Upper lobe of right lung (tissue), 1 donor: ENCODE measurements at regions not wholly inside any gene's neighbourhood (a gene's known extent, or its start where the extent isn't known, plus 50 kb on each side); places are given as distances from the start of the nearest gene placed in this dataset.

Source experiments
- ATAC-seq: fragments of 200-7000 bp; cut with Tn5 transposase; one replicate; pipeline ENCODE4 v1.9.1; 2020; ENCODE audit warnings: mild to moderate bottlenecking, moderate library complexity
- DNase-seq: peaks from one replicate; pipeline ENCODE4 v3.0.0-alpha.2; 2020
- H3K27ac ChIP-seq: fragments of 200-600 bp; one replicate; pipeline ENCODE4 v1.8.0; 2022
- H3K27me3 ChIP-seq: fragments of 200-600 bp; one replicate; pipeline ENCODE4 v1.8.0; 2022; ENCODE audit warnings: mild to moderate bottlenecking
- H3K36me3 ChIP-seq: fragments of 200-600 bp; one replicate; pipeline ENCODE4 v1.8.0; 2022
- H3K4me1 ChIP-seq: fragments of 200-600 bp; one replicate; pipeline ENCODE4 v1.8.0; 2022
- H3K4me3 ChIP-seq: fragments of 200-600 bp; one replicate; pipeline ENCODE4 v1.8.0; 2022; ENCODE audit warnings: mild to moderate bottlenecking
- H3K9me3 ChIP-seq: fragments of 200-600 bp; one replicate; pipeline ENCODE4 v1.8.0; 2022
- intact Hi-C: fragments of 100-400 bp; cut with DNase I; formaldehyde crosslinking; loops from one replicate; pipeline ENCODE4 v1.11.0; 2022
- TF ChIP-seq, protein P1 (sequence below): fragments of 200-600 bp; IDR thresholded peaks from one replicate; pipeline ENCODE4 v1.8.0; 2022; ENCODE audit warnings: antibody characterized with exemption
- donor health status: DM: no; HTN: yes; CAD: no; lungs with severe emphysema.

DNA sequence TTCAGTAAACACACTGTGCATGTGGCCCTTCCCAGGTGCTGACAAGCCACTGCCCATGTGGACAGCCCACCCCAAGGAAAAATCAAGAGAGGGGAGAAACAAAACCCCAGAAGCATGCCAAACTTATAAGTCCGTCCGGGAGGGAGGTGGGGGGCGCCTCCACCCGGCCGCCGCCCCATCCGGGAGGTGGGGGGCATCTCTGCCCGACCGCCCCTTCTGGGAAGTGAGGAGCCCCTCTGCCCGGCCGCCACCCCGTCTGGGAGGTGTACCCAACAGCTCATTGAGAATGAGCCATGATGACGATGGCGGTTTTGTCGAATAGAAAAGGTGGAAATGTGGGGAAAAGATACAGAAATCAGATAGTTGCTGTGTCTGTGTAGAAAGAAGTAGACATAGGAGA lies 53.8 kb upstream of the C2CD4B start:
- H3K9me3 ChIP-seq, result peaks cover 12% of the 10 kb centered on the region
- ATAC-seq (no peak), DNase-seq (no peak)
- no peak overlapping the region for H3K27ac ChIP-seq
- intact Hi-C loops, result no loop called here
- no peaks in the 10 kb centered on the region for H3K4me1 ChIP-seq
- no peaks in the 10 kb centered on the region for H3K27me3 ChIP-seq
- TF ChIP-seq, protein P1, sequence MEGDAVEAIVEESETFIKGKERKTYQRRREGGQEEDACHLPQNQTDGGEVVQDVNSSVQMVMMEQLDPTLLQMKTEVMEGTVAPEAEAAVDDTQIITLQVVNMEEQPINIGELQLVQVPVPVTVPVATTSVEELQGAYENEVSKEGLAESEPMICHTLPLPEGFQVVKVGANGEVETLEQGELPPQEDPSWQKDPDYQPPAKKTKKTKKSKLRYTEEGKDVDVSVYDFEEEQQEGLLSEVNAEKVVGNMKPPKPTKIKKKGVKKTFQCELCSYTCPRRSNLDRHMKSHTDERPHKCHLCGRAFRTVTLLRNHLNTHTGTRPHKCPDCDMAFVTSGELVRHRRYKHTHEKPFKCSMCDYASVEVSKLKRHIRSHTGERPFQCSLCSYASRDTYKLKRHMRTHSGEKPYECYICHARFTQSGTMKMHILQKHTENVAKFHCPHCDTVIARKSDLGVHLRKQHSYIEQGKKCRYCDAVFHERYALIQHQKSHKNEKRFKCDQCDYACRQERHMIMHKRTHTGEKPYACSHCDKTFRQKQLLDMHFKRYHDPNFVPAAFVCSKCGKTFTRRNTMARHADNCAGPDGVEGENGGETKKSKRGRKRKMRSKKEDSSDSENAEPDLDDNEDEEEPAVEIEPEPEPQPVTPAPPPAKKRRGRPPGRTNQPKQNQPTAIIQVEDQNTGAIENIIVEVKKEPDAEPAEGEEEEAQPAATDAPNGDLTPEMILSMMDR, result no peak
- no peak overlapping the region for H3K4me3 ChIP-seq
- no peaks in the 10 kb centered on the region for H3K36me3 ChIP-seq

DNA sequence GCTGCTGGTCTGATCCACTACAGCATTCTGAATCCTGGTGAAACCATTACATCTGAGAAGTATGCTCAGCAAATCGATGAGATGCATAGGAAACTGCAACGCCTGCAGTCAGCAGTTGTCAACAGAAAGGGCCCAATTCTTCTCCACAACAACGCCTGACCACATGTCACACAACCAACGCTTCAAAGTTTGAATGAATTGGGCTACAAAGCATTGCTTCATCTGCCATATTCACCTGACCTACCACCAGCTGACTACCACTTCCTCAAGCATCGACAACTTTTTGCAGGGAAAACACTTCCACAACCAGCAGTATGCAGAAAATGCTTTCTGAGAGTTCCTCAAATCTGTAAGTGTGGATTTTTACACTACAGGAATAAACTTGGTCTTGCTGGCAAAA lies 54.7 kb upstream of the C2CD4B start:
- DNase-seq (no peak), ATAC-seq (no peak)
- Histone ChIP-seq H3K27me3 (no peaks in the 10 kb centered on the region), H3K27ac (no peak overlapping the region), H3K4me1 (no peaks in the 10 kb centered on the region), H3K4me3 (no peak overlapping the region), H3K36me3 (no peaks in the 10 kb centered on the region), H3K9me3 (peaks cover 12% of the 10 kb centered on the region)
- TF ChIP-seq, protein P1, result no peak
- intact Hi-C loops, result no loop called here

DNA sequence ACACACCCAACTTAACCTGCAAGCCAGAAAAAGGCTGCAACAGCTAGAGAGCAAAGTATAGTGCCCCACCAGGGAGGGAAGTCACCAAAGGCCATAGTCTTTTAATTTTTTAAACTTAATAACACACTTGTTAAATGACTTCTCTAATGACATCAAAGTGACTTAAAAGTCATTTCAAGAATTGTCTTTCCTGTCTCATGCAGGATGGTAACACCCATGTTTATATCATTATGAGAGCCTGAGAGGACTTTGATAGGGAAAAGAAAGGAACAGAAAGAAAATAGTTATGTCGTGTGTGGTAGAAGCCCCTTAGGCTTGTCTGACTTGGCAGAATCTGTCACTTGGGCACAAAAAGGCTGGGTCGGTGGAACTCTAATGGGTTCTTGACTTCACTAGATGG lies 57.9 kb upstream of the C2CD4B start:
- no peak for ATAC-seq
- intact Hi-C loops, result no loop called here
- H3K27me3 ChIP-seq, result no peaks in the 10 kb centered on the region
- no peak overlapping the region for H3K4me3 ChIP-seq
- TF ChIP-seq, protein P1, result no peak
- no peak overlapping the region for H3K27ac ChIP-seq
- H3K4me1 ChIP-seq, result no peaks in the 10 kb centered on the region
- H3K9me3 ChIP-seq, result no peaks in the 10 kb centered on the region
- no peaks in the 10 kb centered on the region for H3K36me3 ChIP-seq
- no peak for DNase-seq

DNA sequence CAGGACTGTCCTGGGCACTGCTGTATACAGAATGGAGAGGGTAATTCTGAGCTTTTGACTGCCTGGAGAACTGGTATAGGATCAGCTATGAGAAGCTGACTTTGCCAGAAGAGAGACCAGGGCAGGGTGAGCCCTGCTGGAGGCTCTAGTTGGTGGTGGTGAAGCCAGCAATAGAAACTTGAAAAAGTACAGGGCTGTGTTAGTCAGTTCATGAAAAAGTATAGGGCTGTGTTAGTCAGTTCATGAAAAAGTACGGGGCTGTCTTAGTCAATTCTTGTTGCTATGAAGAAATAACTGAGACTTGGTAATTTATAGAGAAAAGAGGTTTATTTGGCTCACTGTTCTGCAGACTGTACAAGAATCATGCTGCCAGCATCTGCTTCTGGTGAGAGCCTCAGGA lies 63.5 kb upstream of the C2CD4B start:
- Histone ChIP-seq H3K27me3 (no peaks in the 10 kb centered on the region), H3K36me3 (no peaks in the 10 kb centered on the region), H3K4me3 (no peak overlapping the region), H3K9me3 (no peaks in the 10 kb centered on the region), H3K27ac (no peak overlapping the region), H3K4me1 (no peaks in the 10 kb centered on the region)
- TF ChIP-seq, protein P1, result no peak
- ATAC-seq, result no peak
- DNase-seq, result no peak
- intact Hi-C loops, result no loop called here

DNA sequence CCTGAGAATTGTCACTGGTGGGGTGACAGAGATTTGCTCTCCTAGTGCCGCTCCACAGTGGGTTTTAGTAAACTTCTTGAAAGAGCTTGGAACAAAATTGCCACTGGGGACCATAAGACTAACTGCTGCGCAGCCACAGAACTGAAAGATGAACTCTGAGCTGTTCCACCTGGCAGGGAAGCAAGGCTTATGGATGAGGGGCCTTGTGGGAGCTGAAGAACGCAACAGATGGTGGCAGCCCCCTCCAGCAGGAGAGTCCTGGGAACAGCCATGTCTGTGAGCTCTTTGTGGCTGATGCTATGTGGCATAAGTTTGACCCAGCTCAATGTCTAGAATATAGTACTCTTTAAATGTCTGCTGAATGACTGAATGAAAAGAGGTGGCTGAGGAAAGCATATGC lies 66.8 kb upstream of the C2CD4B start:
- DNase-seq (no peak), ATAC-seq (no peak)
- H3K9me3 ChIP-seq, result no peaks in the 10 kb centered on the region
- no peaks in the 10 kb centered on the region for H3K4me1 ChIP-seq
- intact Hi-C loops, result no loop called here
- no peak overlapping the region for H3K4me3 ChIP-seq
- TF ChIP-seq, protein P1, result no peak
- H3K36me3 ChIP-seq, result no peaks in the 10 kb centered on the region
- no peaks in the 10 kb centered on the region for H3K27me3 ChIP-seq
- no peak overlapping the region for H3K27ac ChIP-seq
